GM19463 (cell line): ENCODE measurements at regions not wholly inside any gene's neighbourhood (a gene's known extent, or its start where the extent isn't known, plus 50 kb on each side); places are given as distances from the start of the nearest gene placed in this dataset.
"Not testable (repeated sequence)": the region's sequence is repeated elsewhere in the genome, so short reads cannot be mapped to it uniquely, and the experiment has no call there.

Experiments
- ATAC-seq: cut with Tn5 transposase; IDR thresholded peaks from one replicate; pipeline ENCODE4 v1.9.1; 2021; ENCODE audit warnings: mild to moderate bottlenecking, moderate library complexity; ENCODE audit not compliant: unreplicated experiment

- no peak for ATAC-seq
Measured at GRCh38 chr6:15008269-15008668, 237.6 kb upstream of the JARID2 start.

- ATAC-seq: no peak
Measured at GRCh38 chr6:15014958-15015357, 230.9 kb upstream of the JARID2 start.

- ATAC-seq: no peak
Measured at GRCh38 chr6:15016813-15017212, 229.1 kb upstream of the JARID2 start.

- no peak for ATAC-seq
Measured at GRCh38 chr6:15017261-15017660, 228.6 kb upstream of the JARID2 start.

- ATAC-seq: no peak
Measured at GRCh38 chr6:15017803-15018202, 228.1 kb upstream of the JARID2 start.

GRCh38 chr6:15020119-15020770, 225.6 kb upstream of the JARID2 start:
- ATAC-seq: no peak

- no peak for ATAC-seq
Measured at GRCh38 chr6:15021074-15021473, 224.8 kb upstream of the JARID2 start.

- ATAC-seq: not testable (repeated sequence)
Measured at GRCh38 chr6:15023018-15023417, 222.9 kb upstream of the JARID2 start.

- ATAC-seq: peak; percentile 93
Measured at GRCh38 chr6:15023448-15023847, 222.4 kb upstream of the JARID2 start.

GRCh38 chr6:15025446-15025845, 220.4 kb upstream of the JARID2 start:
- ATAC-seq: no peak

GRCh38 chr6:15026832-15027231, 219.0 kb upstream of the JARID2 start:
- ATAC-seq: no peak

GRCh38 chr6:15027472-15027871, 218.4 kb upstream of the JARID2 start:
- no peak for ATAC-seq

- no peak for ATAC-seq
Measured at GRCh38 chr6:15032015-15032414, 213.9 kb upstream of the JARID2 start.

GRCh38 chr6:15033850-15034203, 212.0 kb upstream of the JARID2 start:
- ATAC-seq: no peak

- ATAC-seq: no peak
Measured at GRCh38 chr6:15036690-15037245, 209.1 kb upstream of the JARID2 start.

- no peak for ATAC-seq
Measured at GRCh38 chr6:15037253-15037652, 208.6 kb upstream of the JARID2 start.

GRCh38 chr6:15038013-15038791, 207.7 kb upstream of the JARID2 start:
- ATAC-seq: no peak

GRCh38 chr6:15039136-15039535, 206.7 kb upstream of the JARID2 start:
- ATAC-seq: no peak

- ATAC-seq: no peak
Measured at GRCh38 chr6:15042938-15043337, 202.9 kb upstream of the JARID2 start.

- ATAC-seq: no peak
Measured at GRCh38 chr6:15044146-15044882, 201.6 kb upstream of the JARID2 start.

GRCh38 chr6:15044948-15045347, 200.9 kb upstream of the JARID2 start:
- ATAC-seq: no peak

GRCh38 chr6:15046751-15047150, 199.1 kb upstream of the JARID2 start:
- no peak for ATAC-seq
